DND-41 (cell line): ENCODE measurements at regions not wholly inside any gene's neighbourhood (a gene's known extent, or its start where the extent isn't known, plus 50 kb on each side); places are given as distances from the start of the nearest gene placed in this dataset.

Experiments used
- EZH2 ChIP-seq: IDR thresholded peaks from 3 replicates; pipeline ENCODE4 v1.6.1; 2012; ENCODE audit warnings: borderline replicate concordance, low read depth, mild to moderate bottlenecking, moderate library complexity, low read length, inconsistent platforms; ENCODE audit not compliant: severe bottlenecking
- TF ChIP-seq, protein P1 (sequence below): IDR thresholded peaks from 2 replicates; pipeline ENCODE4 v1.5.1; 2012; ENCODE audit warnings: borderline replicate concordance, low read length, moderate library complexity, mild to moderate bottlenecking; ENCODE audit not compliant: poor library complexity, severe bottlenecking; ENCODE audit errors: extremely low read depth

DNA sequence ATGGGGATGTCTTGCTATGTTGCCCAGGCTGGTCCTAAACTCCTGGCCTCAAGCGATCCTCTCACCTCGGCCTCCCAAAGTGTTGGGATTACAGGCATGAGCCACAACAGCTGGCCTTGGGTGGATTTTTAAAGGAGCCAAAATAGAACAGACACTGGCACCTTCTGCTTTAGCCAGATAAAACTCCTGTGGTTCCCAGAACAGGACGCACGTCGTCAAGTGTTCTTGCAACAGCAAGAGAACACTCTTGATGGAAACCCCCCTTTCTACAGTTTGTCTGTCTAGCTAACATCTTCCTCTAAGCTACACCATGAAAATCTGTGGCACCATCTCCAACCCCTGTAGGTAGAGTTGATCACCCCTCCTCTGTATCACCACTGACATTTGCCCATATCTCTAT lies 122.6 kb downstream of the NPIPB5 start:
- TF ChIP-seq, protein P1, sequence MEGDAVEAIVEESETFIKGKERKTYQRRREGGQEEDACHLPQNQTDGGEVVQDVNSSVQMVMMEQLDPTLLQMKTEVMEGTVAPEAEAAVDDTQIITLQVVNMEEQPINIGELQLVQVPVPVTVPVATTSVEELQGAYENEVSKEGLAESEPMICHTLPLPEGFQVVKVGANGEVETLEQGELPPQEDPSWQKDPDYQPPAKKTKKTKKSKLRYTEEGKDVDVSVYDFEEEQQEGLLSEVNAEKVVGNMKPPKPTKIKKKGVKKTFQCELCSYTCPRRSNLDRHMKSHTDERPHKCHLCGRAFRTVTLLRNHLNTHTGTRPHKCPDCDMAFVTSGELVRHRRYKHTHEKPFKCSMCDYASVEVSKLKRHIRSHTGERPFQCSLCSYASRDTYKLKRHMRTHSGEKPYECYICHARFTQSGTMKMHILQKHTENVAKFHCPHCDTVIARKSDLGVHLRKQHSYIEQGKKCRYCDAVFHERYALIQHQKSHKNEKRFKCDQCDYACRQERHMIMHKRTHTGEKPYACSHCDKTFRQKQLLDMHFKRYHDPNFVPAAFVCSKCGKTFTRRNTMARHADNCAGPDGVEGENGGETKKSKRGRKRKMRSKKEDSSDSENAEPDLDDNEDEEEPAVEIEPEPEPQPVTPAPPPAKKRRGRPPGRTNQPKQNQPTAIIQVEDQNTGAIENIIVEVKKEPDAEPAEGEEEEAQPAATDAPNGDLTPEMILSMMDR = no peak
- TF ChIP-seq EZH2 = no peak
